Neural cell (in vitro differentiated cells): ENCODE measurements at regions not wholly inside any gene's neighbourhood (a gene's known extent, or its start where the extent isn't known, plus 50 kb on each side); places are given as distances from the start of the nearest gene placed in this dataset.

Experiments
- H2AFZ ChIP-seq: fragments of 200-600, 300-800 bp; sonication (generic), shearing (Covaris generic); 2 replicates; pipeline ENCODE4 v1.6.0; 2014; ENCODE audit warnings: low read depth, mild to moderate bottlenecking, antibody characterized with exemption, low read length, moderate library complexity
- H3F3A ChIP-seq: fragments of 200-600 bp; shearing (Covaris generic); 2 replicates; pipeline ENCODE4 v1.6.1; 2016; ENCODE audit warnings: mild to moderate bottlenecking, moderate library complexity, mixed read lengths, antibody characterized with exemption, low read length; ENCODE audit not compliant: insufficient read depth, poor library complexity, severe bottlenecking
- H3K27ac ChIP-seq: fragments of 200-600, 300-800 bp; sonication (generic), shearing (Covaris generic); 2 replicates; pipeline ENCODE4 v1.5.1; 2014; ENCODE audit warnings: mild to moderate bottlenecking, low read length, moderate library complexity
- H3K27me3 ChIP-seq: fragments of 300-800, 200-600 bp; sonication (generic), shearing (Covaris generic); 2 replicates; pipeline ENCODE4 v1.6.0; 2014; ENCODE audit warnings: mild to moderate bottlenecking, low read depth, low read length, moderate library complexity; ENCODE audit not compliant: insufficient read depth
- H3K36me3 ChIP-seq: fragments of 300-800, 200-600 bp; sonication (generic), shearing (Covaris generic); 2 replicates; pipeline ENCODE4 v1.5.1; 2014; ENCODE audit warnings: mild to moderate bottlenecking, antibody characterized with exemption, low read length, moderate library complexity; ENCODE audit not compliant: insufficient read depth
- H3K4me2 ChIP-seq: fragments of 300-800, 200-600 bp; sonication (generic), shearing (Covaris generic); 2 replicates; pipeline ENCODE4 v1.6.0; 2014; ENCODE audit warnings: mild to moderate bottlenecking, low read length
- H3K4me3 ChIP-seq: fragments of 300-800, 200-600 bp; sonication (generic), shearing (Covaris generic); 2 replicates; pipeline ENCODE4 v1.5.1; 2014; ENCODE audit warnings: mild to moderate bottlenecking, low read length, moderate library complexity
- H3K79me2 ChIP-seq: fragments of 200-600 bp; shearing (Covaris generic); replicated peaks from 2 replicates; pipeline ENCODE4 v1.6.0; 2014; ENCODE audit warnings: mild to moderate bottlenecking, low read length, moderate library complexity; ENCODE audit not compliant: insufficient read depth
- H3K9ac ChIP-seq: fragments of 300-800, 200-600 bp; sonication (generic), shearing (Covaris generic); 2 replicates; pipeline ENCODE4 v1.6.1; 2016; ENCODE audit warnings: mild to moderate bottlenecking, low read length, mixed read lengths
- H3K9me2 ChIP-seq: fragments of 200-600 bp; shearing (Covaris generic); 2 replicates; pipeline ENCODE4 v1.6.1; 2016; ENCODE audit warnings: mild to moderate bottlenecking, low read length, mixed read lengths; ENCODE audit not compliant: insufficient read depth
- H3K9me3 ChIP-seq: fragments of 200-600, 300-800 bp; sonication (generic), shearing (Covaris generic); 2 replicates; pipeline ENCODE4 v1.6.1; 2016; ENCODE audit warnings: mild to moderate bottlenecking, mixed run types, low read length, moderate library complexity, mixed read lengths
- H4K20me1 ChIP-seq: fragments of 200-600 bp; shearing (Covaris generic); 2 replicates; pipeline ENCODE4 v1.6.1; 2016; ENCODE audit warnings: mild to moderate bottlenecking, mixed run types; ENCODE audit not compliant: insufficient read depth
- EP300 ChIP-seq: fragments of 450-650 bp; conservative IDR thresholded peaks from 2 replicates; pipeline ENCODE4 v1.6.1; 2014; ENCODE audit warnings: antibody characterized with exemption, mild to moderate bottlenecking, moderate library complexity; ENCODE audit not compliant: poor library complexity, severe bottlenecking
- EZH2 ChIP-seq: fragments of 200-600, 300-800 bp; shearing (Covaris generic), sonication (generic); IDR thresholded peaks from 2 replicates; pipeline ENCODE4 v1.6.1; 2014; ENCODE audit warnings: antibody characterized with exemption, low read length, borderline replicate concordance, mild to moderate bottlenecking; ENCODE audit not compliant: insufficient read depth, poor library complexity, severe bottlenecking
- MXI1 ChIP-seq: fragments of 450-650 bp; conservative IDR thresholded peaks from 2 replicates; pipeline ENCODE4 v1.6.1; 2014; ENCODE audit warnings: antibody characterized with exemption, mild to moderate bottlenecking; ENCODE audit not compliant: poor library complexity, severe bottlenecking
- POLR2AphosphoS5 ChIP-seq: IDR thresholded peaks from 2 replicates; pipeline ENCODE4 v1.6.1; 2012
- RAD21 ChIP-seq: fragments of 450-650 bp; conservative IDR thresholded peaks from 2 replicates; pipeline ENCODE4 v1.6.1; 2014; ENCODE audit warnings: antibody characterized with exemption, mild to moderate bottlenecking, moderate library complexity
- SMC3 ChIP-seq: fragments of 450-650 bp; conservative IDR thresholded peaks from 2 replicates; pipeline ENCODE4 v1.6.1; 2014; ENCODE audit warnings: antibody characterized with exemption, mild to moderate bottlenecking, moderate library complexity; ENCODE audit not compliant: poor library complexity
- TAF1 ChIP-seq: IDR thresholded peaks from 2 replicates; pipeline ENCODE4 v1.6.1; 2012; ENCODE audit warnings: low read depth
- TF ChIP-seq, protein P1 (sequence below): IDR thresholded peaks from 2 replicates; pipeline ENCODE4 v1.6.1; 2012; ENCODE audit warnings: borderline replicate concordance
- TF ChIP-seq, protein P2 (sequence below): fragments of 450-650 bp; IDR thresholded peaks from 2 replicates; pipeline ENCODE4 v1.5.1; 2014; ENCODE audit warnings: antibody characterized with exemption, mild to moderate bottlenecking, moderate library complexity; ENCODE audit not compliant: poor library complexity, severe bottlenecking

DNA sequence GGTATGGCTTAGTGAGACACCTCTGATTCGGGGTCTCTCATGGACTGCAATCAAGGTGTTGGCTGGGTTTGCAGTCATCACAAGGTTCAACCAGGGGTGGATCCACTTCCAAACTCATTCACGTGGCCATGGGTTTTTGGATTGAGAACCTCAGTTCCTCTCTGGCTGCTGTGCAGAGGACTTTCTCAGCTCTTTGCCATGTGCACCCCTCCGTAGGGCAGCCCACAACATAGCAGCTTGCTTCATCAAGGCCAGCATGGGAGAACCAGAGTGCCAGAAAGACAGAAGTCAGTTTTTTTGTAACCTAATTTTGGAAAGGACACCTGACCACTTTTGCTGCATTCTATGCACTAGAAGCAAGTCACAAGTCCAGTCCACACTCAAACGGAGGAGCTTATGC lies 154.9 kb downstream of the PJA1 start:
- no peaks in the 10 kb centered on the region for H3K9me3 ChIP-seq
- no peak overlapping the region for H3K4me3 ChIP-seq
- no peak overlapping the region for H3K4me2 ChIP-seq
- H3K27ac ChIP-seq = no peak overlapping the region
- H3K36me3 ChIP-seq = no peaks in the 10 kb centered on the region
- H3K9ac ChIP-seq = no peak overlapping the region
- H4K20me1 ChIP-seq = no peaks in the 10 kb centered on the region
- no peaks in the 10 kb centered on the region for H3K9me2 ChIP-seq
- TF ChIP-seq TAF1 (no peak), EZH2 (no peak), POLR2AphosphoS5 (no peak), RAD21 (no peak), MXI1 (no peak), EP300 (no peak), SMC3 (no peak)
- TF ChIP-seq, protein P1, sequence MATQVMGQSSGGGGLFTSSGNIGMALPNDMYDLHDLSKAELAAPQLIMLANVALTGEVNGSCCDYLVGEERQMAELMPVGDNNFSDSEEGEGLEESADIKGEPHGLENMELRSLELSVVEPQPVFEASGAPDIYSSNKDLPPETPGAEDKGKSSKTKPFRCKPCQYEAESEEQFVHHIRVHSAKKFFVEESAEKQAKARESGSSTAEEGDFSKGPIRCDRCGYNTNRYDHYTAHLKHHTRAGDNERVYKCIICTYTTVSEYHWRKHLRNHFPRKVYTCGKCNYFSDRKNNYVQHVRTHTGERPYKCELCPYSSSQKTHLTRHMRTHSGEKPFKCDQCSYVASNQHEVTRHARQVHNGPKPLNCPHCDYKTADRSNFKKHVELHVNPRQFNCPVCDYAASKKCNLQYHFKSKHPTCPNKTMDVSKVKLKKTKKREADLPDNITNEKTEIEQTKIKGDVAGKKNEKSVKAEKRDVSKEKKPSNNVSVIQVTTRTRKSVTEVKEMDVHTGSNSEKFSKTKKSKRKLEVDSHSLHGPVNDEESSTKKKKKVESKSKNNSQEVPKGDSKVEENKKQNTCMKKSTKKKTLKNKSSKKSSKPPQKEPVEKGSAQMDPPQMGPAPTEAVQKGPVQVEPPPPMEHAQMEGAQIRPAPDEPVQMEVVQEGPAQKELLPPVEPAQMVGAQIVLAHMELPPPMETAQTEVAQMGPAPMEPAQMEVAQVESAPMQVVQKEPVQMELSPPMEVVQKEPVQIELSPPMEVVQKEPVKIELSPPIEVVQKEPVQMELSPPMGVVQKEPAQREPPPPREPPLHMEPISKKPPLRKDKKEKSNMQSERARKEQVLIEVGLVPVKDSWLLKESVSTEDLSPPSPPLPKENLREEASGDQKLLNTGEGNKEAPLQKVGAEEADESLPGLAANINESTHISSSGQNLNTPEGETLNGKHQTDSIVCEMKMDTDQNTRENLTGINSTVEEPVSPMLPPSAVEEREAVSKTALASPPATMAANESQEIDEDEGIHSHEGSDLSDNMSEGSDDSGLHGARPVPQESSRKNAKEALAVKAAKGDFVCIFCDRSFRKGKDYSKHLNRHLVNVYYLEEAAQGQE = no peak
- TF ChIP-seq, protein P2, sequence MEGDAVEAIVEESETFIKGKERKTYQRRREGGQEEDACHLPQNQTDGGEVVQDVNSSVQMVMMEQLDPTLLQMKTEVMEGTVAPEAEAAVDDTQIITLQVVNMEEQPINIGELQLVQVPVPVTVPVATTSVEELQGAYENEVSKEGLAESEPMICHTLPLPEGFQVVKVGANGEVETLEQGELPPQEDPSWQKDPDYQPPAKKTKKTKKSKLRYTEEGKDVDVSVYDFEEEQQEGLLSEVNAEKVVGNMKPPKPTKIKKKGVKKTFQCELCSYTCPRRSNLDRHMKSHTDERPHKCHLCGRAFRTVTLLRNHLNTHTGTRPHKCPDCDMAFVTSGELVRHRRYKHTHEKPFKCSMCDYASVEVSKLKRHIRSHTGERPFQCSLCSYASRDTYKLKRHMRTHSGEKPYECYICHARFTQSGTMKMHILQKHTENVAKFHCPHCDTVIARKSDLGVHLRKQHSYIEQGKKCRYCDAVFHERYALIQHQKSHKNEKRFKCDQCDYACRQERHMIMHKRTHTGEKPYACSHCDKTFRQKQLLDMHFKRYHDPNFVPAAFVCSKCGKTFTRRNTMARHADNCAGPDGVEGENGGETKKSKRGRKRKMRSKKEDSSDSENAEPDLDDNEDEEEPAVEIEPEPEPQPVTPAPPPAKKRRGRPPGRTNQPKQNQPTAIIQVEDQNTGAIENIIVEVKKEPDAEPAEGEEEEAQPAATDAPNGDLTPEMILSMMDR = no peak
- H3F3A ChIP-seq = no peaks in the 10 kb centered on the region
- H3K79me2 ChIP-seq = no peaks in the 10 kb centered on the region
- no peaks in the 10 kb centered on the region for H3K27me3 ChIP-seq
- H2AFZ ChIP-seq = no peak overlapping the region

GRCh38 chrX:69000877-69001276 lies 164.4 kb downstream of the PJA1 start:
- TF ChIP-seq SMC3 (no peak), RAD21 (no peak), POLR2AphosphoS5 (no peak), EP300 (no peak), MXI1 (no peak), EZH2 (no peak), TAF1 (no peak)
- TF ChIP-seq, protein P1 = no peak
- TF ChIP-seq, protein P2 = no peak

More at GRCh38 chrX:69000877-69001276, 164.4 kb downstream of the PJA1 start:
- no peaks in the 10 kb centered on the region for H3K9me3 ChIP-seq
- no peaks in the 10 kb centered on the region for H4K20me1 ChIP-seq
- no peak overlapping the region for H3K27ac ChIP-seq
- H3K27me3 ChIP-seq = no peaks in the 10 kb centered on the region
- H3K9ac ChIP-seq = no peak overlapping the region
- H3K4me2 ChIP-seq = no peak overlapping the region
- H3K79me2 ChIP-seq = no peaks in the 10 kb centered on the region
- no peak overlapping the region for H3K4me3 ChIP-seq
- no peaks in the 10 kb centered on the region for H3F3A ChIP-seq
- H3K36me3 ChIP-seq = no peaks in the 10 kb centered on the region
- no peak overlapping the region for H2AFZ ChIP-seq
- no peaks in the 10 kb centered on the region for H3K9me2 ChIP-seq
